Keratinocyte (primary cell): ENCODE measurements at regions not wholly inside any gene's neighbourhood (a gene's known extent, or its start where the extent isn't known, plus 50 kb on each side); places are given as distances from the start of the nearest gene placed in this dataset.

Source experiments
- CTCF ChIP-seq, 3 experiments: IDR thresholded peaks in 1 of 3; conservative IDR thresholded peaks in 1 of 3; optimal IDR thresholded peaks in 1 of 3; 2 replicates in 2 of 3; 3 replicates in 1 of 3; pipeline versions ENCODE3 to v1.5.1; 2011; ENCODE audit warnings: low read length in 3 of 3, mild to moderate bottlenecking in 3 of 3, moderate library complexity in 2 of 3, control low read depth in 1 of 3, inconsistent platforms in 1 of 3; ENCODE audit not compliant: insufficient read depth in 2 of 3; ENCODE audit errors: extremely low read depth in 1 of 3
- EZH2 ChIP-seq: IDR thresholded peaks from one replicate; pipeline ENCODE4 v1.6.1; 2012; ENCODE audit warnings: inconsistent platforms, mild to moderate bottlenecking, low read length, moderate library complexity

DNA sequence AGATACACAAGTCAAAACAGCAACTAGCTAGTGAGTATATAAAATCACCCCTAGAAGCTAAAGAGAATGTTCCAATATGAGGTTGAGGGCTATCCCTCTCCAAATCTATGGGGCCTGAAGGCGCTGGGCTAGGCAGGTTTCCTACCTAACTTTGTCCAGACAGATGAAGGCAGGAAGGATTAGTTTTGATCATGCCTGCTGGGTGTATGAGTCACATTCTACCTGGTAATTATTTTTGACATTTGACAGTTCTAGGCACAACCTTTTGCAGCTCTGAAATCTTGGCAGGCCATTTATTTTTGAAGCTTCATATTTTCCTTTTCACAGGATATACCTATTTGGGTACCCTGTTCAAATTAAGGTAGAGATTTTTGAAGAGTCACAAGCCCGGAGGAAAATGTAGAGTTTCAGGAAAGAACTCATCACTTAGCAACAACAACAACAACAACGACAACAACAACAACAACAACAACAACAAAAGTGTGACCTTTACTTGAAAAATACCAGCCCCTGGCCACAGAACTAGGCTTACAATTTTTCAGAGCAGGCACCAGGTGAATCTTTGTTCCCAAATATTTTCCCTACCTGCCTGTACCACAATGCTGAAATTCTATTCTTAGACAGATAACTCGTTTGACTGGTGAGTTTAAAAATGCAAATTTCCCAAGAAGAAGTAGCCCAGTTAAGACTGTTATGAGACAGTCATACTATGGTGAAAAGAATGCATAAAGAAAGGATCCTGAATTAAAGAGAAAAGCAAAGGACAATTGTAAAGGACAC is 175.5 kb upstream of the TUT7 start:
- no peak for TF ChIP-seq CTCF (optimal IDR thresholded peaks at IDR 0.05 in 1 of 3, IDR thresholded peaks at IDR 0.05 in 1 of 3, conservative IDR thresholded peaks at IDR 0.05 in 1 of 3; ENCODE audit: extremely low read depth in 1 of 3, insufficient read depth in 2 of 3, low read length in 3 of 3)
- TF ChIP-seq EZH2, result no peak
